ENCODE measurements at regions not wholly inside any gene's neighbourhood (a gene's known extent, or its start where the extent isn't known, plus 50 kb on each side); places are given as distances from the start of the nearest gene placed in this dataset.

GRCh38 chr10:123245264-123245663 lies 91.1 kb downstream of the BUB3 start:
- no peak for TF ChIP-seq POLR2A (IDR thresholded peaks at IDR 0.05; ENCODE audit: control extremely low read depth in 1 of 2, low read depth in 2 of 2, low read length in 2 of 2)
- TF ChIP-seq, protein P1, sequence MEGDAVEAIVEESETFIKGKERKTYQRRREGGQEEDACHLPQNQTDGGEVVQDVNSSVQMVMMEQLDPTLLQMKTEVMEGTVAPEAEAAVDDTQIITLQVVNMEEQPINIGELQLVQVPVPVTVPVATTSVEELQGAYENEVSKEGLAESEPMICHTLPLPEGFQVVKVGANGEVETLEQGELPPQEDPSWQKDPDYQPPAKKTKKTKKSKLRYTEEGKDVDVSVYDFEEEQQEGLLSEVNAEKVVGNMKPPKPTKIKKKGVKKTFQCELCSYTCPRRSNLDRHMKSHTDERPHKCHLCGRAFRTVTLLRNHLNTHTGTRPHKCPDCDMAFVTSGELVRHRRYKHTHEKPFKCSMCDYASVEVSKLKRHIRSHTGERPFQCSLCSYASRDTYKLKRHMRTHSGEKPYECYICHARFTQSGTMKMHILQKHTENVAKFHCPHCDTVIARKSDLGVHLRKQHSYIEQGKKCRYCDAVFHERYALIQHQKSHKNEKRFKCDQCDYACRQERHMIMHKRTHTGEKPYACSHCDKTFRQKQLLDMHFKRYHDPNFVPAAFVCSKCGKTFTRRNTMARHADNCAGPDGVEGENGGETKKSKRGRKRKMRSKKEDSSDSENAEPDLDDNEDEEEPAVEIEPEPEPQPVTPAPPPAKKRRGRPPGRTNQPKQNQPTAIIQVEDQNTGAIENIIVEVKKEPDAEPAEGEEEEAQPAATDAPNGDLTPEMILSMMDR (IDR thresholded peaks at IDR 0.05; ENCODE audit: control extremely low read depth in 1 of 3, insufficient read depth in 1 of 3, low read depth in 1 of 3, low read length in 3 of 3), result peak in 2 of 3 experiments; percentile 28 to 47; a peak in 2 of 4 replicates
- TF ChIP-seq RAD21 (IDR thresholded peaks at IDR 0.05 in 1 of 2, conservative IDR thresholded peaks at IDR 0.05 in 1 of 2; ENCODE audit: low read depth in 2 of 2, low read length in 2 of 2), result peak; percentile 24 to 39; a peak in 3 of 4 replicates

More at GRCh38 chr10:123245264-123245663, 91.1 kb downstream of the BUB3 start:
- no peak overlapping the region for H4K8ac ChIP-seq (ENCODE audit: extremely low read depth, insufficient read depth, low read length)
- H4K20me1 ChIP-seq (replicated peaks in 1 of 2; ENCODE audit: control insufficient read depth in 1 of 2, insufficient read depth in 2 of 2, low read length in 2 of 2), result no peaks in the 10 kb centered on the region
- H3K4me1 ChIP-seq (replicated peaks in 1 of 4; ENCODE audit: control insufficient read depth in 3 of 4, insufficient read depth in 4 of 4, low read length in 3 of 4), result no peaks in the 10 kb centered on the region
- ChIA-PET CTCF (ENCODE audit: partially characterized antibody) (interaction anchor here (0.8 to 1.8 kb wide), 10 partner anchors 12 to 157 kb away, joined by 3 to 9 read pairs (median 3); no protein-coding TSS in a partner anchor), POLR2A (ENCODE audit: partially characterized antibody) (no interaction called here)
- H2BK120ac ChIP-seq (replicated peaks; ENCODE audit: low read depth, low read length), result no peak overlapping the region
- no peaks in the 10 kb centered on the region for H3K27me3 ChIP-seq (replicated peaks in 1 of 4; ENCODE audit: control insufficient read depth in 3 of 4, extremely low read depth in 1 of 4, insufficient read depth in 3 of 4, low read length in 3 of 4)
- no peak overlapping the region for H3K18ac ChIP-seq (ENCODE audit: extremely low read depth, low read length)
- H3K23ac ChIP-seq (ENCODE audit: insufficient read length), result no peak overlapping the region
- H3K56ac ChIP-seq (replicated peaks; ENCODE audit: insufficient read length, low read depth, low read length), result no peak overlapping the region
- H3K4ac ChIP-seq (replicated peaks; ENCODE audit: insufficient read length, low read depth, low read length), result no peak overlapping the region
- FAIRE-seq (no peak), DNase-seq (ENCODE audit: low read depth in 1 of 2, low spot score in 2 of 2) (no peak)
- no peak overlapping the region for H2AFZ ChIP-seq (ENCODE audit: low read length)
- no peak overlapping the region for H3K14ac ChIP-seq (ENCODE audit: insufficient read length)
- no peak overlapping the region for H3K4me3 ChIP-seq (ENCODE audit: extremely low read depth in 1 of 4, insufficient read depth in 2 of 4, low read depth in 3 of 4, low read length in 4 of 4)
- H2BK12ac ChIP-seq (ENCODE audit: low read depth, low read length), result no peak overlapping the region
- H4K5ac ChIP-seq (ENCODE audit: insufficient read length, low read depth, low read length), result no peak overlapping the region
- no peak overlapping the region for H2BK5ac ChIP-seq (ENCODE audit: low read depth, low read length)
- no peak overlapping the region for H4K91ac ChIP-seq (replicated peaks; ENCODE audit: insufficient read length, low read length)
- H3K27ac ChIP-seq (ENCODE audit: low read depth, low read length), result no peak overlapping the region
- H3K79me2 ChIP-seq (ENCODE audit: control insufficient read depth in 1 of 2, insufficient read depth in 2 of 2, low read length in 2 of 2), result no peaks in the 10 kb centered on the region
- no peak overlapping the region for H2BK20ac ChIP-seq (ENCODE audit: low read length)
- H3K9me3 ChIP-seq (ENCODE audit: insufficient read depth in 2 of 2, low read depth in 1 of 2, low read length in 1 of 2), result no peaks in the 10 kb centered on the region
- 90% methylated on average over 9 of the region's 9 CpGs; no CpG with 5 or more reads in 1 of the 2 experiments for WGBS, 2 experiments (ENCODE audit: extremely low coverage in 1 of 2, insufficient coverage in 1 of 2, insufficient read length in 1 of 2, insufficient replicate concordance in 2 of 2, low coverage in 1 of 2, low lambda C conversion rate in 2 of 2, missing lambda C conversion rate in 1 of 2)
- H3K79me1 ChIP-seq (ENCODE audit: low read depth, low read length), result no peaks in the 10 kb centered on the region
- no peaks in the 10 kb centered on the region for H3K23me2 ChIP-seq (ENCODE audit: low read depth, low read length)
- no peak overlapping the region for H2AK5ac ChIP-seq (ENCODE audit: low read depth, low read length)
- no peak overlapping the region for H3K4me2 ChIP-seq (ENCODE audit: insufficient read depth in 1 of 2, low read depth in 2 of 2, low read length in 2 of 2)
- no peak overlapping the region for H2BK15ac ChIP-seq (ENCODE audit: low read length)
- H3K9ac ChIP-seq (replicated peaks in 1 of 4; ENCODE audit: extremely low read depth in 1 of 4, low read depth in 3 of 4, low read length in 3 of 4), result no peak overlapping the region
- H3K36me3 ChIP-seq (ENCODE audit: control insufficient read depth in 2 of 4, insufficient read depth in 4 of 4, low read length in 3 of 4), result no peaks in the 10 kb centered on the region

All from H1 (cell line).